LNCaP clone FGC (cell line): ENCODE measurements at regions not wholly inside any gene's neighbourhood (a gene's known extent, or its start where the extent isn't known, plus 50 kb on each side); places are given as distances from the start of the nearest gene placed in this dataset.

Source experiments
- DNase-seq: peaks from one replicate; pipeline ENCODE4 v3.0.0-alpha.2; 2011; ENCODE audit warnings: low read depth
- H3K4me3 ChIP-seq: 2 replicates; pipeline ENCODE4 v1.5.1; 2011; ENCODE audit warnings: mild to moderate bottlenecking, low read depth, low read length, control low read depth
- TF ChIP-seq, protein P1 (sequence below): IDR thresholded peaks from 2 replicates; pipeline ENCODE4 v1.5.1; 2012; ENCODE audit warnings: mild to moderate bottlenecking; ENCODE audit not compliant: control insufficient read depth, insufficient read depth; ENCODE audit errors: extremely low read depth

DNA sequence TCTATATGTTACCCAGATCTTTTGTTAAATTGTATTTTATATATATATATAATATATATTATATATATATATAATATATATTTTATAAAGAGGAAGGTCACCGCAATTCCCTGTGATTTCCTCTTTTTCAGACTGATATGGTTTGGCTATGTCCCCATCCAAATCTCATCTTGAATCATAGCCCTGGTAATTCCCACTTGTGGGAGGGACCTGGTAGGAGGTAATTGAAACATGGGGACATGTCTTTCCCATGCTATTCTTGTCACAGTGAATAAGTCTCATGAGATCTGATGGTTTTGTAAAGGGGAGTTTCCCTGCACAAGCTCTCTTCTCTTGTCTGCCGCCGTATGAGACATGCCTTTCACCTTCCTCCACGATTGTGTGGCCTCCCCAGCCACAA is 157.6 kb downstream of the RAB38 start:
- H3K4me3 ChIP-seq = no peak overlapping the region
- DNase-seq = no peak
- TF ChIP-seq, protein P1, sequence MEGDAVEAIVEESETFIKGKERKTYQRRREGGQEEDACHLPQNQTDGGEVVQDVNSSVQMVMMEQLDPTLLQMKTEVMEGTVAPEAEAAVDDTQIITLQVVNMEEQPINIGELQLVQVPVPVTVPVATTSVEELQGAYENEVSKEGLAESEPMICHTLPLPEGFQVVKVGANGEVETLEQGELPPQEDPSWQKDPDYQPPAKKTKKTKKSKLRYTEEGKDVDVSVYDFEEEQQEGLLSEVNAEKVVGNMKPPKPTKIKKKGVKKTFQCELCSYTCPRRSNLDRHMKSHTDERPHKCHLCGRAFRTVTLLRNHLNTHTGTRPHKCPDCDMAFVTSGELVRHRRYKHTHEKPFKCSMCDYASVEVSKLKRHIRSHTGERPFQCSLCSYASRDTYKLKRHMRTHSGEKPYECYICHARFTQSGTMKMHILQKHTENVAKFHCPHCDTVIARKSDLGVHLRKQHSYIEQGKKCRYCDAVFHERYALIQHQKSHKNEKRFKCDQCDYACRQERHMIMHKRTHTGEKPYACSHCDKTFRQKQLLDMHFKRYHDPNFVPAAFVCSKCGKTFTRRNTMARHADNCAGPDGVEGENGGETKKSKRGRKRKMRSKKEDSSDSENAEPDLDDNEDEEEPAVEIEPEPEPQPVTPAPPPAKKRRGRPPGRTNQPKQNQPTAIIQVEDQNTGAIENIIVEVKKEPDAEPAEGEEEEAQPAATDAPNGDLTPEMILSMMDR = no peak

DNA sequence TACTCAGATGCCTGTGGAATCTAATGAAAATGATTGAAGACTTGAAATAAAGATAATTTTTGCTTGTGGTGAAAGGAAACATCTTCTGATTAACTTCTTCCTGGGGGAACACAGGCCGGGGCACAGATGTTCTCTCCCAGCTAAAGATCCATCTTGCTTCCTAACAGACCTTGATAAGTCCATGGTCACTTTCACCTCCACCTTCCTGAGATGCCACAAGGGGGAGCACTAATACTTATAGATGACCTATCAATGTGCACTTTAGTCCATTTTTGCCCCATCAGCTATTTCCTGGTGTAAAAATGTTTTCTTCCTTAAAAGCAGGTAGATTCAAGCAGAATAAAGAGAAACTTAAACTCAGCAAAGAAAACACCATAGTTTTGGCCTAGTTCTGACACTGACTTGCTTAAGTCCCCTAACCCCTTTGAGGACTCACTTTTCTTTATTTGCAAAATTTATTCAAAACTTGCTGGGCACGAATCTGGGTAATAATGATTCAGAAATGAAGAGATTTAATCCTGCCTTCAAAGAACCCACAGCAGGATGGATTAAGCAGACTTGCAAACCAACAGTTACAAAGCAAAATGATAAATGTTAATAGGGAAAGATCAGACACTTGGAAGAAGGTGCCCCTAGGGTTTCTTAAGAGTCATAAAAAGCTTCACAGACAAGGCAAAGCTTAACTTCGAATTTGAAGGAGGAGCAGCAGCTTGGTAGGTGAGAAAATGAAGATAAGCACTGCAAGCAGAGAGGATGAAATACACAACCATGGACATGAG is 158.7 kb downstream of the RAB38 start:
- peak; percentile 39 for DNase-seq
- TF ChIP-seq, protein P1 = peak; percentile 85
- no peak overlapping the region for H3K4me3 ChIP-seq

DNA sequence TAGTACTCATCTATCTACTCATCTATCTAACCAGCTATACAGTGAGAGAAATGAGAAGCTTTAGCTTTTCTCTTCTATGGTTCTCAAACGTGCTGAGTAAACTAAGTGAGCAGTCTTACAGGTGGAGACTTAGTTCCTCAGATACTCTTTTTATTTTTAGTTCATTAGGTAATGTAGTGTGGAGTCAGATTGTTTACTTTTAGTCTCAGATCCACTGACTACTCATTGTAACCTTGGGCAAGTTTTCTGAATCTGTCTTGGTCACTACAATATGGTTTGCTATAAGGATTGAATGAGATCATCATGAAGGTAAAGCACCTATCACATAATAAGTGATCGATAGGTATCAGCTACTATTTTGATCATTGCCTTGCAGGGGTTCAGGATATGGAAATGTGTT is 160.1 kb downstream of the RAB38 start:
- DNase-seq = no peak
- no peak overlapping the region for H3K4me3 ChIP-seq
- TF ChIP-seq, protein P1 = no peak

DNA sequence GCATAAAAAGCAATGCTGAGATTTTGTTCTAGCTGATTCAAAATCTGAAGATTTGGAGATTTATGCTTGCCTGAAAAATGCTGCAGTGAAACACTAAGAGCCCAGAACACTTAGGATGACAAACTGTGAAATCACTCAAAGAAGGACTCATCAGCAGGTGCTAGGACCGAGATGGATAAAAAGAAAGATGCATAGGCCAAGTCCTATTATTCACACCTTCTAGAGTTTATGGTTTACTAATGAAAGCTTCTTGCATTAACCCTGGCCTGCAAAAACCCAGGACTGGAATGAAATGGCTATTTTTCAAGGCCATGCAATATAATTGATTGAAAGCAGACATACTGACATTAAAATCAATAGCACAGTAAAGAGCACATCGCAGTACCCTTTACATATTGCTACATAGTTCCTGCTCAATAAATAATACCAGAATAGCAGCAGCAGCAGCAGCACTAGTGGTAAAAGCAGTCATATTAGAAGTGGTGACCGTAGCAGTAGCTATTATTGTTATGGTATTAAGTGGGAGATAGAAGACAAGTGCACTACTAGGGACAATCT is 161.7 kb downstream of the RAB38 start:
- TF ChIP-seq, protein P1 = no peak
- DNase-seq = no peak
- no peak overlapping the region for H3K4me3 ChIP-seq

DNA sequence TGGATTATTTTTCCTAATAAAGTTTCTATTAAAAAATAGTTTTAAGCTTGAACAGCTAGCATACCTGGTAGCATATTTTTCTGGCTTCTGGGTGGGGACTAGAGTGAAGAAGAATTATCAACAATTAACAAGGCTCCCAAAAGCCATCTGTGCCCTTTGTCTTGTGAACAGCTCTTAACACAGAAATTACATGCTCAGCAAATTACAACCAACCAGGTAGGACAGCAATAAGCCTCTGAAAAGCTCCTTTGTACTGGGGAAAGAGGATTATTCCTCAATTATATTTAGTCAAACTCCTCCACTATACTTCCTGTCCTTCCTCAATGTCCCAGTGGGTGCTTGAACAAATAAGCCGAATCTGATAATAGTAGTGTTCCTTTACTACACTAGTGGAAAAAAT is 162.8 kb downstream of the RAB38 start:
- DNase-seq = no peak
- TF ChIP-seq, protein P1 = no peak
- H3K4me3 ChIP-seq = no peak overlapping the region

DNA sequence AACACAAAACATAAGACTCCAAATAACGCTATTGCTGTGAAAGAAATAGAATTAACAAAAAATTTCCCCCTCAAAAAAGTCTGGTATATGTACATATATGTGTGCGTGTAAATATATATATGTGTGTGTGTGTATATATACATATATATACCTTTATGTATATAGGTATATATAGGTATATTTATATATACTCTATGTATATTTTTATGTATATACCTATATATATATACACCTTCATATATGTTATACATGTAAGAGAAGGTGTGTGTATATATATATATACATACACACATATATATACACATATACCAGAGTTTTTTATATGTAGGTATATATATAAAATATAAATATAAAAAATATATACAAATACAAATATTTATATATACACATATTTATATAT is 199.2 kb downstream of the RAB38 start:
- no peak for DNase-seq
- no peak overlapping the region for H3K4me3 ChIP-seq
- TF ChIP-seq, protein P1 = no peak
